ENCODE measurements at regions not wholly inside any gene's neighbourhood (a gene's known extent, or its start where the extent isn't known, plus 50 kb on each side); places are given as distances from the start of the nearest gene placed in this dataset.
"Not testable (repeated sequence)": the region's sequence is repeated elsewhere in the genome, so short reads cannot be mapped to it uniquely, and the experiment has no call there.

- Histone ChIP-seq H3K27me3 (replicated peaks in 2 of 5; ENCODE audit: control insufficient read depth in 4 of 5, insufficient read depth in 5 of 5, low read length in 4 of 5) (no peaks in the 10 kb centered on the region), H3K4me1 (ENCODE audit: control extremely low read depth in 1 of 4, control insufficient read depth in 4 of 4, insufficient read depth in 4 of 4, low read length in 3 of 4) (no peaks in the 10 kb centered on the region), H3K4me3 (ENCODE audit: control insufficient read depth in 1 of 7, extremely low read depth in 1 of 7, insufficient read depth in 4 of 7, low read depth in 2 of 7, low read length in 6 of 7) (no peak overlapping the region), H3K36me3 (ENCODE audit: control insufficient read depth in 4 of 4, insufficient read depth in 4 of 4, low read length in 3 of 4) (no peaks in the 10 kb centered on the region), H3K27ac (ENCODE audit: insufficient read depth in 1 of 2, low read depth in 1 of 2, low read length in 2 of 2, poor library complexity in 1 of 2, severe bottlenecking in 2 of 2) (no peak overlapping the region), H3K9me3 (ENCODE audit: control extremely low read depth in 1 of 5, control insufficient read depth in 4 of 5, insufficient read depth in 2 of 5, low read depth in 1 of 5, low read length in 4 of 5) (peaks cover 0 to 2% (median 0%) of the 10 kb centered on the region in 5 experiments)
- 90% methylated on average over 1 of the region's 3 CpGs for WGBS (ENCODE audit: insufficient coverage)
- ChIA-PET POLR2A (no interaction called here), CTCF (no interaction called here)
- DNase-seq: no peak
Observed at GRCh38 chr2:106339609-106340008, 128.6 kb downstream of the RGPD3 start.

GRCh38 chr2:106339132-106339531, 129.1 kb downstream of the RGPD3 start:
- 97% methylated on average over 4 of the region's 5 CpGs for WGBS (ENCODE audit: insufficient coverage)
- POLR2A ChIA-PET: no interaction called here
- Histone ChIP-seq H3K27me3 (replicated peaks in 2 of 5; ENCODE audit: control insufficient read depth in 4 of 5, insufficient read depth in 5 of 5, low read length in 4 of 5) (no peaks in the 10 kb centered on the region), H3K27ac (ENCODE audit: insufficient read depth in 1 of 2, low read depth in 1 of 2, low read length in 2 of 2, poor library complexity in 1 of 2, severe bottlenecking in 2 of 2) (no peak overlapping the region), H3K9me3 (ENCODE audit: control extremely low read depth in 1 of 5, control insufficient read depth in 4 of 5, insufficient read depth in 2 of 5, low read depth in 1 of 5, low read length in 4 of 5) (peaks cover 0 to 2% (median 0%) of the 10 kb centered on the region in 5 experiments), H3K36me3 (ENCODE audit: control insufficient read depth in 4 of 4, insufficient read depth in 4 of 4, low read length in 3 of 4) (no peaks in the 10 kb centered on the region), H3K4me3 (ENCODE audit: control insufficient read depth in 1 of 7, extremely low read depth in 1 of 7, insufficient read depth in 4 of 7, low read depth in 2 of 7, low read length in 6 of 7) (no peak overlapping the region), H3K4me1 (ENCODE audit: control extremely low read depth in 1 of 4, control insufficient read depth in 4 of 4, insufficient read depth in 4 of 4, low read length in 3 of 4) (no peaks in the 10 kb centered on the region)
- no peak for DNase-seq
- CTCF ChIA-PET: no interaction called here

GRCh38 chr2:106338043-106338442, 130.2 kb downstream of the RGPD3 start:
- Histone ChIP-seq H3K9me3 (ENCODE audit: control extremely low read depth in 1 of 5, control insufficient read depth in 4 of 5, insufficient read depth in 2 of 5, low read depth in 1 of 5, low read length in 4 of 5) (no peaks in the 10 kb centered on the region), H3K4me3 (ENCODE audit: control insufficient read depth in 1 of 7, extremely low read depth in 1 of 7, insufficient read depth in 4 of 7, low read depth in 2 of 7, low read length in 6 of 7) (no peak overlapping the region), H3K27ac (ENCODE audit: insufficient read depth in 1 of 2, low read depth in 1 of 2, low read length in 2 of 2, poor library complexity in 1 of 2, severe bottlenecking in 2 of 2) (no peak overlapping the region), H3K36me3 (ENCODE audit: control insufficient read depth in 4 of 4, insufficient read depth in 4 of 4, low read length in 3 of 4) (no peaks in the 10 kb centered on the region), H3K27me3 (replicated peaks in 2 of 5; ENCODE audit: control insufficient read depth in 4 of 5, insufficient read depth in 5 of 5, low read length in 4 of 5) (no peaks in the 10 kb centered on the region), H3K4me1 (ENCODE audit: control extremely low read depth in 1 of 4, control insufficient read depth in 4 of 4, insufficient read depth in 4 of 4, low read length in 3 of 4) (no peaks in the 10 kb centered on the region)
- ChIA-PET CTCF (no interaction called here), POLR2A (no interaction called here)
- WGBS (ENCODE audit: insufficient coverage): 85% methylated on average over 5 of the region's 5 CpGs
- DNase-seq: no peak

GRCh38 chr2:106336737-106337136, 131.5 kb downstream of the RGPD3 start:
- no peak for DNase-seq
- Histone ChIP-seq H3K36me3 (ENCODE audit: control insufficient read depth in 4 of 4, insufficient read depth in 4 of 4, low read length in 3 of 4) (no peaks in the 10 kb centered on the region), H3K4me1 (ENCODE audit: control extremely low read depth in 1 of 4, control insufficient read depth in 4 of 4, insufficient read depth in 4 of 4, low read length in 3 of 4) (no peaks in the 10 kb centered on the region), H3K27me3 (replicated peaks in 2 of 5; ENCODE audit: control insufficient read depth in 4 of 5, insufficient read depth in 5 of 5, low read length in 4 of 5) (no peaks in the 10 kb centered on the region), H3K4me3 (ENCODE audit: control insufficient read depth in 1 of 7, extremely low read depth in 1 of 7, insufficient read depth in 4 of 7, low read depth in 2 of 7, low read length in 6 of 7) (no peak overlapping the region), H3K9me3 (ENCODE audit: control extremely low read depth in 1 of 5, control insufficient read depth in 4 of 5, insufficient read depth in 2 of 5, low read depth in 1 of 5, low read length in 4 of 5) (no peaks in the 10 kb centered on the region), H3K27ac (ENCODE audit: insufficient read depth in 1 of 2, low read depth in 1 of 2, low read length in 2 of 2, poor library complexity in 1 of 2, severe bottlenecking in 2 of 2) (no peak overlapping the region)
- ChIA-PET CTCF (no interaction called here), POLR2A (no interaction called here)
- WGBS (ENCODE audit: insufficient coverage): 93% methylated on average over 1 of the region's 2 CpGs

- Histone ChIP-seq H3K4me1 (ENCODE audit: control extremely low read depth in 1 of 4, control insufficient read depth in 4 of 4, insufficient read depth in 4 of 4, low read length in 3 of 4) (no peaks in the 10 kb centered on the region), H3K4me3 (ENCODE audit: control insufficient read depth in 1 of 7, extremely low read depth in 1 of 7, insufficient read depth in 4 of 7, low read depth in 2 of 7, low read length in 6 of 7) (no peak overlapping the region), H3K9me3 (ENCODE audit: control extremely low read depth in 1 of 5, control insufficient read depth in 4 of 5, insufficient read depth in 2 of 5, low read depth in 1 of 5, low read length in 4 of 5) (peaks cover 0 to 4% (median 0%) of the 10 kb centered on the region in 5 experiments), H3K36me3 (ENCODE audit: control insufficient read depth in 4 of 4, insufficient read depth in 4 of 4, low read length in 3 of 4) (no peaks in the 10 kb centered on the region), H3K27ac (ENCODE audit: insufficient read depth in 1 of 2, low read depth in 1 of 2, low read length in 2 of 2, poor library complexity in 1 of 2, severe bottlenecking in 2 of 2) (no peak overlapping the region), H3K27me3 (replicated peaks in 2 of 5; ENCODE audit: control insufficient read depth in 4 of 5, insufficient read depth in 5 of 5, low read length in 4 of 5) (no peaks in the 10 kb centered on the region)
- POLR2A ChIA-PET: no interaction called here
- no peak for DNase-seq
- WGBS (ENCODE audit: insufficient coverage): 98% methylated on average over 4 of the region's 4 CpGs
- CTCF ChIA-PET: no interaction called here
Observed at GRCh38 chr2:106336108-106336507, 132.1 kb downstream of the RGPD3 start.

- no peak overlapping the region for H3K27ac ChIP-seq (ENCODE audit: insufficient read depth in 1 of 2, low read depth in 1 of 2, low read length in 2 of 2, poor library complexity in 1 of 2, severe bottlenecking in 2 of 2)
- no peaks in the 10 kb centered on the region for H3K4me1 ChIP-seq (ENCODE audit: control extremely low read depth in 1 of 4, control insufficient read depth in 4 of 4, insufficient read depth in 4 of 4, low read length in 3 of 4)
- H3K4me3 ChIP-seq (ENCODE audit: control insufficient read depth in 1 of 7, extremely low read depth in 1 of 7, insufficient read depth in 4 of 7, low read depth in 2 of 7, low read length in 6 of 7): no peak overlapping the region
- no peaks in the 10 kb centered on the region for H3K27me3 ChIP-seq (replicated peaks in 2 of 5; ENCODE audit: control insufficient read depth in 4 of 5, insufficient read depth in 5 of 5, low read length in 4 of 5)
- DNase-seq: no peak
- CTCF ChIA-PET: no interaction called here
- H3K9me3 ChIP-seq (ENCODE audit: control extremely low read depth in 1 of 5, control insufficient read depth in 4 of 5, insufficient read depth in 2 of 5, low read depth in 1 of 5, low read length in 4 of 5): peaks cover 0 to 5% (median 3%) of the 10 kb centered on the region in 5 experiments
- WGBS (ENCODE audit: insufficient coverage): 92% methylated on average over 3 of the region's 4 CpGs
- POLR2A ChIA-PET: no interaction called here
- no peaks in the 10 kb centered on the region for H3K36me3 ChIP-seq (ENCODE audit: control insufficient read depth in 4 of 4, insufficient read depth in 4 of 4, low read length in 3 of 4)
Observed at GRCh38 chr2:106334802-106335201, 133.4 kb downstream of the RGPD3 start.

- POLR2A ChIA-PET: interaction anchor here (1.3 kb wide), 1 partner anchor 59 kb away, joined by 3 read pairs; no protein-coding TSS in a partner anchor
- H3K9me3 ChIP-seq (ENCODE audit: control extremely low read depth in 1 of 5, control insufficient read depth in 4 of 5, insufficient read depth in 2 of 5, low read depth in 1 of 5, low read length in 4 of 5); H3K4me1 ChIP-seq (ENCODE audit: control extremely low read depth in 1 of 4, control insufficient read depth in 4 of 4, insufficient read depth in 4 of 4, low read length in 3 of 4); H3K27me3 ChIP-seq (replicated peaks in 2 of 5; ENCODE audit: control insufficient read depth in 4 of 5, insufficient read depth in 5 of 5, low read length in 4 of 5); H3K4me3 ChIP-seq (ENCODE audit: control insufficient read depth in 1 of 7, extremely low read depth in 1 of 7, insufficient read depth in 4 of 7, low read depth in 2 of 7, low read length in 6 of 7); H3K36me3 ChIP-seq (ENCODE audit: control insufficient read depth in 4 of 4, insufficient read depth in 4 of 4, low read length in 3 of 4); H3K27ac ChIP-seq (ENCODE audit: insufficient read depth in 1 of 2, low read depth in 1 of 2, low read length in 2 of 2, poor library complexity in 1 of 2, severe bottlenecking in 2 of 2); DNase-seq; CTCF ChIA-PET: not testable (repeated sequence)
- 94% methylated on average over 9 of the region's 10 CpGs for WGBS (ENCODE audit: insufficient coverage)
Observed at GRCh38 chr2:106333253-106333873, 134.8 kb downstream of the RGPD3 start.

Measured in common myeloid progenitor, CD34-positive (primary cell).